Left ventricle myocardium superior (tissue), 1 donor: ENCODE measurements at regions not wholly inside any gene's neighbourhood (a gene's known extent, or its start where the extent isn't known, plus 50 kb on each side); places are given as distances from the start of the nearest gene placed in this dataset.

ENCODE experiments used
- ATAC-seq: fragments of 200-7000 bp; cut with Tn5 transposase; one replicate; pipeline ENCODE4 v1.9.1; 2020; ENCODE audit warnings: mild to moderate bottlenecking, moderate library complexity
- DNase-seq: peaks from one replicate; pipeline ENCODE4 v3.0.0-alpha.2; 2020
- intact Hi-C: fragments of 100-400 bp; cut with micrococcal nuclease; formaldehyde crosslinking; loops from one replicate; pipeline ENCODE4 v1.11.0; 2022
- donor health status: DM: no; HTN: yes; CAD: no; lungs with severe emphysema.

DNA sequence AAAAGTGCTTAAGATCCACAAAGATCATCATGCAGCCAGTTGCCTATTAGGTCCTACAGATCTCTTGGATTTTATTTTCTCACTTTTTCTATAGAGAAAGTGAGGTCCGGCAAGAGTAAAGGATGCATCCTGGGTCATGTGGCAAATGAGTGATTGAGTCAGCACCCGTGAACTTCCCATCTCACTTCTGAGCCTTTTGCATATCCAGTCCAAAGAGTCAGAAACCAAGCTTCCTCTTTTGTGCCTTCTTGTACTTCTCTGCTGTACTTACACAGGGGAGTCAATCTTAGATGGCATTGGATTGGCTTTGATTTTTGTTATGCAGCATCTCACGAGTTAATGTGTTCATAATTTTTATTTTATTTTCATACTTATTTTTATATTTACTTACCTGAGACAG lies 114.2 kb upstream of the IRX5 start:
- intact Hi-C loops: loop anchor here (5.0 to 10.0 kb wide), 2 partner anchors 532 to 1044 kb away; partner anchors contain the start of gene IRX3
- ATAC-seq: no peak

DNA sequence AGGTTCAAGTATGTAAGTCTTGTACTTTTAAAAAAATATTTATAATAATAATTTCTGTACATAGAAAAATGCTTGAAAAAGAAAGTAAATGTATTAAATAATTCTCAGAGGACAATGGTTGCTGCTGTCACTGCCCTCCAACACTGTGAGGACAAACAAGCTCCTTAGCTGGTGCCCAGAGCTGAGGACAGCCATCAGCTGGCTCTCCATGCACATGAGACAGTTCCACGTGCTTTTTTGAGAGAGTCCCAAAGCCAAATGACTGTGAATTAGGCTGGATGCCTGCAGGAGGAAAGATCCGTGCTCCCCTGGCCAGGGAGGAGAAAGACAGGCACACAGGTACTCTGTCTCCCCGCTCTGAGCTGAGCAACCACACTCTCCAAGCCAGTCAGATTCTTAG lies 115.5 kb upstream of the IRX5 start:
- intact Hi-C loops: loop anchor here (5.0 to 10.0 kb wide), 2 partner anchors 530 to 1043 kb away; partner anchors contain the start of gene IRX3
- DNase-seq (peak; percentile 29), ATAC-seq (peak; percentile 93)

More for the DNA sequence above, 114.2 kb upstream of the IRX5 start:
- no peak for DNase-seq

DNA sequence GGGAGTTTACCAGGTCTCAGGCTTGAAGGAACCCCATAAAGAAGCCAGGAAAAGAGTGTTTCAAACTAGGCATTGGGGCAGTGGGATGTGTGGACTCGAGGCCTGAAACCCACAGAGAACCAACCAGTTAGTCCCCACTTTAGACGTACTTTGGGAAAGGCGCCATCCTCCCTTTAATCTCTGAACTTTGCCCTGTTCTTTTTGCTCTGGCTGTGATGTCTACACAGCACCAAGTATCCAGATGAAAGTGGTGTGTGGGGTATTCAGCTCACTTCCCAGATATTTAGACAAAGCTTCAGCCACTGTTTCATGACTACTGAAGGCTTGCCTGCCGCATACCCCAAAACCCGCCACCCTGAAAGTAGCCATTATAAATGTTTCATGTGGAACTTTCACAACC lies 116.9 kb upstream of the IRX5 start:
- intact Hi-C loops: loop anchor here (10.0 kb wide), 1 partner anchor 529 kb away; the partner anchor contains the start of gene IRX3
- no peak for DNase-seq
- no peak for ATAC-seq

DNA sequence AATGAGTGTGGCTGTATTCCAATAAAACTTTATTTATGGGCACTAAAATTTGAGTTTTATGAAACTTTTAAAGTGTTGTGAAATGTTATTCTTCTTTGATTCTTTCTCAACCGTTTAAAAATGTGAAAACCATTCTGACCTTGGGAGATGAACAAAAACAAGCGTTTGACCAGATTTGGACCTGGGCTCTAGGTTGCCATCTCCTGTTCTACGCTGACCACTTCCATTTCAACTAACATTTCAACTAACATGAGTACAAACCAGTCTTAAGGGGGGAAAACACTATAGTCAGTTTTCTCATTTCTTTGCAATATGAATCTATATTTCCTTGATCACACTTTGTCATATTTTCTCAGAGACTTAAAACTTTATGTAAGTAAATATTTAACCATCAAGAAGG lies 118.4 kb upstream of the IRX5 start:
- intact Hi-C loops: loop anchor here (10.0 kb wide), 1 partner anchor 527 kb away; the partner anchor contains the start of gene IRX3
- DNase-seq: no peak
- ATAC-seq: peak; percentile 38

DNA sequence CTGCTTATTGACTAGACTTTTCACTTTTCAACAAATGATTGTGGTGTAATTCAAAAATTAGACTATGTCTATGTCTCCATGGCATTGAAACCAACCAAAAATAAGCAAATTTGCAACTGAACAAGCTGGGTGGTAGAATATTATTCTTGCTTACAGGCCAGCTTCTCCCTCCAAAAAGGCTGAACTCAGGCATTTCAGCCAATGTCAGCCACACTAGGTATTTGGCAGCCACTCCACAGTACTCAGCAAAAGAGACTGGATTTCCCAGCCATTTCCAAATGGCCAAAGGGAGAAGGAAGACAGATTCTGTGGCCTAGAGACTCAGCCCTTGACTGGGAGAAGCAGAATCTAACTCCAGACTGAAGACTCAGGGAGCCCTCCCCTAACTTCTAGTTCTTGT lies 121.8 kb upstream of the IRX5 start:
- no peak for ATAC-seq

DNA sequence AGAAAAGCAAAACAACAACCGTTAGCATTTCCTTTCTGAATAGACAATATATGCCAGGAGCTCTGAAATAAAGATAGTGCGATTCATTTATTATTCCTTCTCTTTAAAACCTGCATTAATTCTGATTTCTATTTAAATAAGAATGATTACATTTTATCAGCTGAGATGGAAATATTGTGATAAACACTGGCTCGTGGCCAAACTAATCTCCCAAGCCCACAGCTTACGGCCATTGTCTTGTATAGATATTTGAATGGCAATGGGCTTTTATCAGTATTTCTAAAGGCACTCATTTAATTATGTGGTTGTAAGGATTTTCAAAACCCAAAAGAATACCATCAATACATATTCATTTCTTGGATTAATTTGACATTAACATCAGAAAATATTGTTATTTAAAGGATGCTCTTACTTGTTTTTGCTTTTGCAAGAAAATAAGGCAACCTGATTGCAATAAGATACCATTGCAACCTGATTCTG lies 123.7 kb upstream of the IRX5 start:
- DNase-seq (no peak), ATAC-seq (no peak)
- intact Hi-C loops: no loop called here

More for the DNA sequence above, 121.8 kb upstream of the IRX5 start:
- no peak for DNase-seq
- intact Hi-C loops: no loop called here

DNA sequence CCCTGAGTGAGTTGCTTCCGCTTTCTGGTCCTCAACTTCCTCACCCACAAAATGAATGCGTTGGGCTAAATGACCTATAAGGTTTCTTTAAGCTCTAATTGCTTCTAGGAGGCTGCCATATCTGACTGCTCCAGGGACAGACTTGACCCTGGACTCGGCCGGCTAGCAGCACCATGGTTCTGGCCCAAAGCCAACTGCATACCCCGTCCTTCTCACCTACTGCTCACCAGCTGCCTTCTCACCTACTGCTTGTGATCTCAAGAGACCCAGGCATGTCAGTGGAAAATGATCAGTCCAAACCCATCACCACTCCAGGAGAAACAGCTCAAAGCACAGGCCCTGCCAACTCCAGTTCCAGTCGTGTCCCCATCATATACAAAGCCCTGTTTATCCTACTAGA lies 124.3 kb upstream of the IRX5 start:
- no peak for ATAC-seq
- intact Hi-C loops: no loop called here
- DNase-seq: no peak

DNA sequence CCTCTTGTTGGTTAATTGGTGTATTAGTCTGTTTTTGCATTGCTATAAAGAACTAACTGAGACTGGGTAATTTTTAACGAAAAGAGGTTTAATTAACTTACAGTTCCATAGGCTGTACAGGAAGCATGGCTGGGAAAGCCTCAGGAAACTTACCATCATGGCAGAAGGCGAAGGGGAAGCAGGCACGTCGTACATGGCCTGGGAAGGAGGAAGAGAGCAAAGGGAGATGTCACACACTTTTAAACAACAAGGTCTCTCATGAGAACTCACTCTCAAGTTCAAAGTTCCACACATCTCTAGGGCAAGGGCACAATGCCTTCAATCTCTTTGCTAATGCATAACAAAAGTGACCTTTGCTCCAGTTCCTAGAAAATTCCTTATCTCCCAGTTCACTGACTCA lies 125.0 kb upstream of the IRX5 start:
- intact Hi-C loops: no loop called here
- ATAC-seq (peak; percentile 26), DNase-seq (no peak)

DNA sequence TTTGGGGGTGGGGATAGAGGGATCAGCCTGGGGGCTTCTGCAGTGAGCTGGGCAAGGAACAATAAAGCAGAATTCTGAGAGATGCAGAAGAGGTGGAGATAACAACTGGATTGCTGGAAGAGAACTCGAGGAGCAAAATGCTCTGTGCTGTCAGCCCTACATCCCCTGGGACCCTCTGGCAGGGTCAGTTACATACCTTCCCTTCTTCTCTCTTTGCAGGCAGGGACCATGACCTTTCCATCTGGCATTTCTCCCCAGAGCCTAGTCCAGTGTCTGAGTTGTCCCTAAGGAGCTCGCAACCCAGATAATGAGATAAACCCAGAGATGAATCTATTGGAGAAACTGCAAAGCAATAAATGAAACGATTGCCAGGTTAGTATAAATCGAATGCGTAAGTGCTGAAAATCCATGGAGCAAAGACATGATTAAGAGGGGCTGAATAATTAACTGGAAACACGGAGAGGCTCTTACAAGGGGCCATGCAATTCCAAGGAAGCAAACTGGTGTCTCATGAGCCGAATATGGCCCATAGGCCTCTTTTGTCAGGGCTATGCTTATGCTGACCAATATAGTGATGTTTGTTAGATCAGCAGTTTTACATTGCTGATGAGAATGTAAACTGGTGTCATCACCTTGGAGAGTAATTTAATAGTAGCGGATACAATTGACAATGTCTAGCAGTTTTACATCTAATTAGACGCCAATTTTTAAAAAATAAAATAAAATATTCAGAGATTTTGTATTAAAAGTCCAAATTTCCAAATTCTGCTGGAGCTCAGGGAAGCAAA lies 129.4 kb upstream of the IRX5 start:
- ATAC-seq (no peak), DNase-seq (no peak)
- intact Hi-C loops: no loop called here

DNA sequence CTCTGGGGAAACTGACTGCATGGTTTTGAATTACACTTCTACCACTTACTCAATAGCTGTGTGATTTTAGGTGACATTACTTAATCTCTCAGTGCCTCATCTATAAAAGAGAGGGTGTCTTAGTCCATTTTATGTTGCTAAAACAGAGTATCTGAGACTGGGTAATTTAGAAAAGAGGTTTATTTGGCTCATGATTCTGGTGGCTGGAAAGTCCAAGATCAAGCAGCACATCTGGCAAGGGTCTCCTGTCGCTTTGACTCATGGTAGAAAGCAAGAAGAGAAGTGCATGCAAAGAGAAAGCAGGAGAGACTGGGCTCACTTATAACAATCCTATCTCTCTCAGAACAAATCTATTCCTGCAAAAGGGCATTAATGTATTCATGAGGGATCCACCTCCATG lies 132.4 kb upstream of the IRX5 start:
- intact Hi-C loops: no loop called here
- ATAC-seq (no peak), DNase-seq (no peak)

DNA sequence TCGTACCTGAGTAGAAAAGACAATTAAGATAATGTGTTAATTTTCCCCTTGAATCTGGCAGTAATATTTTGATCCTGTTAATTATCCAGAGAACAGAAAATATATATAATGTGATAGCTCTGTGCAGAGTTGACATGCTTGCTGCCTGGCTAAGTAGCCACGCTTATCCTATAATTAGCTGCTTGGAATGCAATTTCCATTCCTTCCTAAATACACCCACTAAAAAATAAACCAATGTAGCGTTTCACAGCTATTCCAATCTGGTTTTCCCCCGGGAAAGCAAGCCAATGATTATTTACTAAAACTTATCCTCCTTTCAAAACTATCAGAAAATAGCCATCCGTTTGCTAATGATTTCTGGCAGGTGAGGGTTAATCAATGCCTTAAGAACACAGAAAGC lies 134.5 kb upstream of the IRX5 start:
- ATAC-seq (no peak), DNase-seq (no peak)
- intact Hi-C loops: no loop called here

DNA sequence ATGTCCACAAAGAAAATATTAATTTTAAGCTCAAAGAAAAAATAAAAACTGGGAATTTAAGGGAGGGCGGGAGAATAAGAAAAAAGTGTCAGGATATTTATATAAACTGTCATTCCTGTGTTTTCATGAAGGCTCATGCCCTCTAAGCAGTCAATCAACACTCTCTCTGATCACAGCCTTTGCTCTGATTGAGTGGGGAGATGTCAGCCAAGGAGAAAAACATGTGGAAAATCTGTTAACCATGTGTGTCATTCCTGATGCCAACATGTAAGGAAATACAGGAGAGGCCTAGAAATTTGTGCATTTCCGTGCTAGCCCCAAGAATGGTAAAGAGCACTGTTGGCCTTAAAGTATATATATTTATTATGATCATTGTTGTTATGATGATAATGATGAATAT lies 137.9 kb upstream of the IRX5 start:
- DNase-seq: no peak
- intact Hi-C loops: no loop called here
- ATAC-seq: no peak

DNA sequence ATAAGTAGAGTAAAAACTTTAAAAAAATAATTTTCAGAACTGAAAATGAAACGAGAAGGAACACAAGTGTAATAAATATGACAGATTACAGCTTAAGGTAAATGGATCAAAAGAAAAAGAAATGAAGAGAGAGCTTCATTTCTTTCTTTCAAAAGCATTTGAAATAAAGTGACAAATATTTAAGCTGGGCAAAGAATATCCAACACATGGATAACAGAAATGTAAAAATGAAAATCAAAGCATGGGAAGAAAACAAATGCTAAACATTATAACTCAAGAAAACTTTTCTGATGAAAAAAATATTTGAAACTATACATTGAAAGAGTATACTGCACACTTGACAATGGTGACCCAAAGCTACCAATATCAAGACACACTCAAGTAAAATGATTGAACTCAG lies 143.6 kb upstream of the IRX5 start:
- no peak for DNase-seq
- no peak for ATAC-seq
- intact Hi-C loops: no loop called here

DNA sequence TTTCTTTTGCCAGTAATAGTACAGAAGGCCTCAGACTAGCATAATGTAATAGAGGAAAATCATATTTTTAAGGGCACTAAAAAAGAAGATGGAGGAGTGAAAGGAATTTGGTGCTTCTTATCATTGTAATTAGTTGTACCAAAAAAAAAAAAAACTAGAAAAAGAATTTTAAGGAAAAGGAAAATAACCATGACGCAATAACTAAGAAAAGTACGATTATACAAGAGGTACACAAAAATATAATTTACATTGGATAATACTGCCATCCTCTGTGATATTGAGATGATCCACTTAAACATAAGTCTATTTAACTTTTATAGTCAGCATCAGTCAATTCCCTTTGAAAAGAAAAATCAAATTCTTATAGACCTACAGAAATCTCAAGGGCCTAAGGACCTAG lies 146.7 kb upstream of the IRX5 start:
- no peak for DNase-seq
- no peak for ATAC-seq
- intact Hi-C loops: no loop called here

DNA sequence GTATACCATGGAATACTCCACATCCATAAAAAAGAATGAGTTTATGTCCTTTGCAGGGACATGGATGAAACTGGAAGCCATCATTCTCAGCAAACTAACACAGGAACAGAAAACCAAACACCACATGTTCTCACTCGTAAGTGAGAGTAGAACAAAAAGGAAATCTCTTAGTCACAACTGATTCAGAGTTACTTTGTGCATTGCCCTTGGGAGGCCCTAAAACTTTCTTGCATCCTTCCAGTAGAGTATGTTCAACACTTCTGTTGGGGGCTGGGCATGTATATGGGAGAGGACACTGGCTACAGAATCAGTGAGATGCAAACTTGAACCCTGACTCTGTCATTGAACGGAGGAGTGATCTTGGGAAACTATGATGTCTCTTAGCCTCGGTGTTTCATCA lies 147.4 kb upstream of the IRX5 start:
- ATAC-seq (no peak), DNase-seq (no peak)
- intact Hi-C loops: no loop called here

DNA sequence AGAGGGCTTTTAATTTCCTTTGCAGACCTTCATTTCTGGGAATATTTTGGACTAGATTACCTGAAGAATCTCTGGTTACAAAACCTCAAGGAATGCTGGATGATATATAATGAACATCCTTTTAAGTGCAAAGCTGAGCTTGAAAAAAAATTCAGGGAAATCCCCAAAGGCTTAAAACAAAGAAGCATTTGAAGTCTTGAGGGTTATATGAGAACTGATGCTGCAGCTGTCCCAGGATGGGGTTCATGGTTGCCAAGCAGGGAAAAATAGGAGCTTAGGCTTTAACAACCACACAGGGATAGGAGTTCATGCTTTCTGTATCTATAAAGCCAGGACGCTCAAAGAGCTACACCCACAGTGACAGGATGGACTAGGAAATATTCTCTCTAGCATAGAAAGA lies 150.4 kb upstream of the IRX5 start:
- no peak for ATAC-seq
- intact Hi-C loops: no loop called here
- DNase-seq: no peak

DNA sequence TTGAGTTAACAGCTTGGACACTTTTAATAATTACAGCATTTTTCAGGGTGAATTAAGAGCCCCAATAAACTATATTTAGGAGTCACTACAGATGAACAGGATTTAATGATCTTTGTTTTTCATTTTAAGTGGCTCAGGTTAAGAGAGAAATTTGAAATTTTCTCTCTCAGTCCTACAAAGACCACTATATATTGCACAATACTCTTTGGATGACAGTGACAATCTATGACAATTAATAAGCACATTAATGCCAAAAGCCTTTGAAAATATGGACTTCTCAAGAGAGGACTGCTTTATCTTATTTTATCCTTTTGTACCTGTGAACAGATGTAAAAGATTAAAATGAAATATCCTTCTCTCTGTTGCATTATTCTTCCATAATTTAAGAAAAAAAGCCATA lies 151.1 kb upstream of the IRX5 start:
- intact Hi-C loops: no loop called here
- DNase-seq (no peak), ATAC-seq (no peak)

DNA sequence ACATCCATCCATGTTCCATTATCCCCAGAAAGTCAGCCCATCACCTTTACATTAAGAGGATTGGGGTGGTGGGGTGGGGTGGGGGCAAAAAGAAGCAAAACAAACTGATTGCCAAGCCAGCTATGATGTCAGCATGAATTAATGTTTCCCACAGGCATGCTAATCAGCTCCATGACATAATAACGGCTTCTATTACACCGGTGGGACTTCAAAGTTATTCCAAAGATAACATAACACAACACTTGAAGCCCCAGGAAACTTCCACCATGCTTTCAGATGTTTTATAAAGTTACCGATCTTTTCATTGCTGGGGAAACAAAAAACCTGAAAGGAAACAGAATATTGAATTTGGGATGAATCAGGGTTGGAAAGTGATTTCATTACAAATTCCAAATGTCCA lies 155.9 kb upstream of the IRX5 start:
- ATAC-seq: no peak

DNA sequence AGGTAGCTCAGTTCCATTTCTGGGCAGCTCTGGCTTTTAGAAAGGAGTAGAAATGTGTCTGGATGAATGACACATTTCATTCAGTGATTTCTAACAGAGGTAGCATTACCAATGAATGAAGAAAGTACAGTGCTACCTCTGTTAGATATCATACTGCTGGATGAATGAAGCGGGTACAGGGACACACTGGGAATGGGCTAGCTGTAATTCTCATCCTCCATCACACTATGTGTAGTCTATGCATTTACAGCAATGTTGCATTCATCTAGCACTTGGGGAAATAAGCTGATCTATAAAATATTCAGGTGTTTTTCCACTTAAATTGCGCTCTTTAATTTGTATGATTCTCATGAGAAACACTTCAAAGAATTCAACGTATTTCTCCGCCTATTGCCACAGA lies 158.3 kb upstream of the IRX5 start:
- ATAC-seq (no peak), DNase-seq (no peak)
- intact Hi-C loops: no loop called here

More for the DNA sequence above, 155.9 kb upstream of the IRX5 start:
- DNase-seq: no peak
- intact Hi-C loops: no loop called here

DNA sequence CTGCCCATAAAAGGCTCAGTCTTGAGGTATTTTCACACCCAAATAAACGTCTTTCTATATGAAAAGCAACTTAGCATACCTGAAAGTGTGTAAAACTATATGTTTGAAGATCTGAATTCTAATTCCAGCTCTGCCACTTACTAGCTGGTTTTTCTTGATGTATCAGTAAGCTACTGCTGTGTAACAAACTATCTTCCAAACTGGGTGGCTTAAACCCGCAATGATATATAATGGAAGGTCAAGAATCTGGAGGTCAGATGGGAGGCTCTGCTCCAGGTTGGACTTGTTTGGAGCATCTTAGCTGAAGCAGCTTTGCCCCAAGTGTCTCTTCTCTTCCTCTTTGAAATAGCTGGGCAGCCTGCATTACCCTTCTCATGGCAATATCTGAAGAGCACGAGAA lies 164.3 kb upstream of the IRX5 start:
- DNase-seq: no peak
- no peak for ATAC-seq
- intact Hi-C loops: no loop called here

DNA sequence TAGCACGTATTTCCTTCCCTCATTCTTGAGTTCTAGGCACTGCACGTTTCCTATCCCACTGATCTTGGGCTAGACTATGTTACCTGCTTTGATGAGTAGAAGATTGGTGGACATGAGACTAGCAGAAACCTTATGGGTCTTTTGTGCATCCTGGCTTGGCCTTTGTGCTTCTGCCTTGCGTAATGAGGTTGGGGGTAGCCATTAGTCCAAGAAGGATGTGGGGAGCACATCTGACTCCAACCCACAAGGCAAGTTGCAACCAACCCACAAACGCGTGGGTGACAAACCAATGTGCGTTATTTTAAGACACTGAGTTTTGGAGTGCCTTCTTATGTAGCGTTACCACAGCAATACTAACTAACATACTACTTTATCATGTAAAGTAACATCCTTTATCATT lies 180.4 kb upstream of the IRX5 start:
- no peak for DNase-seq
- intact Hi-C loops: no loop called here
- ATAC-seq: no peak
